Endothelial cell of umbilical vein (primary cell): ENCODE measurements at regions not wholly inside any gene's neighbourhood (a gene's known extent, or its start where the extent isn't known, plus 50 kb on each side); places are given as distances from the start of the nearest gene placed in this dataset.

Experiments used
- BruUV-seq: library from RNA; stranded (reverse); fragments of 400-500 nt; replicated peaks from 2 replicates; lab custom pipeline; 2021; lab: Mats Ljungman, UMichigan
- CTCF ChIA-PET: fragments of 300-600, 350-600 bp; sonication (Branson Sonifier 250); formaldehyde crosslinking; loops from one replicate; lab custom pipeline; 2021; ENCODE audit warnings: antibody characterized with exemption, inconsistent platforms; lab: Charles Lee
- POLR2A ChIA-PET: fragments of 300-600, 350-600 bp; sonication (Branson Sonifier 250); formaldehyde crosslinking; loops from one replicate; lab custom pipeline; 2021; ENCODE audit warnings: antibody characterized with exemption, inconsistent platforms; lab: Charles Lee
- DNase-seq: peaks from one replicate; pipeline ENCODE4 v3.0.0-alpha.2; 2011; ENCODE audit warnings: low read depth, low spot score
- FAIRE-seq: peaks from 2 replicates; lab custom pipeline; 2011; peaks lifted over from hg19 to GRCh38; lab: Jason Lieb, UNC
- H2AFZ ChIP-seq: 2 replicates; pipeline ENCODE4 v1.6.0; 2012; ENCODE audit warnings: low read depth, low read length, control low read depth, inconsistent platforms
- H3K27ac ChIP-seq: 2 replicates; pipeline ENCODE4 v1.5.1; 2011; ENCODE audit warnings: low read depth, mild to moderate bottlenecking, control low read depth, low read length, moderate library complexity; ENCODE audit not compliant: insufficient read depth
- H3K27me3 ChIP-seq, 2 experiments: 2 replicates each; pipeline versions ENCODE4 v1.6.0 to v1.6.1; 2011; ENCODE audit warnings: low read length in 2 of 2, mixed read lengths in 1 of 2; ENCODE audit not compliant: control insufficient read depth in 2 of 2, insufficient read depth in 2 of 2
- H3K36me3 ChIP-seq, 2 experiments: 2 replicates in 1 of 2; 3 replicates in 1 of 2; pipeline ENCODE4 v1.5.1; 2011; ENCODE audit warnings: low read length in 2 of 2, mild to moderate bottlenecking in 1 of 2, moderate library complexity in 1 of 2; ENCODE audit not compliant: control insufficient read depth in 2 of 2, insufficient read depth in 2 of 2; ENCODE audit errors: extremely low read depth in 1 of 2
- H3K4me1 ChIP-seq: 3 replicates; pipeline ENCODE4 v1.5.1; 2011; ENCODE audit warnings: mild to moderate bottlenecking, low read length; ENCODE audit not compliant: control insufficient read depth, insufficient read depth; ENCODE audit errors: extremely low read depth
- H3K4me2 ChIP-seq: 2 replicates; pipeline ENCODE4 v1.6.1; 2011; ENCODE audit warnings: low read length, control low read depth, mixed read lengths; ENCODE audit not compliant: insufficient read depth
- H3K4me3 ChIP-seq, 3 experiments: fragments of 200-600 bp in 1 of 3; sonication (generic), shearing (Covaris generic) in 1 of 3; replicated peaks in 1 of 3; 2 replicates each; pipeline ENCODE4 v1.5.1; 2011 to 2016; ENCODE audit warnings: control low read depth in 3 of 3, low read length in 3 of 3, mild to moderate bottlenecking in 2 of 3, inconsistent platforms in 1 of 3, low read depth in 1 of 3, moderate library complexity in 1 of 3; ENCODE audit not compliant: insufficient read depth in 1 of 3
- H3K79me2 ChIP-seq: 2 replicates; pipeline ENCODE4 v1.6.0; 2012; ENCODE audit warnings: low read length, inconsistent platforms; ENCODE audit not compliant: control insufficient read depth, insufficient read depth
- H3K9ac ChIP-seq: replicated peaks from 2 replicates; pipeline ENCODE3; 2011; ENCODE audit warnings: low read length, control low read depth; ENCODE audit not compliant: insufficient read depth; ENCODE audit errors: extremely low read depth
- H3K9me1 ChIP-seq: replicated peaks from 3 replicates; pipeline ENCODE4 v1.6.0; 2011; ENCODE audit warnings: mild to moderate bottlenecking, low read length; ENCODE audit not compliant: control insufficient read depth, insufficient read depth; ENCODE audit errors: extremely low read depth
- H3K9me3 ChIP-seq: replicated peaks from 2 replicates; pipeline ENCODE4 v1.5.1; 2012; ENCODE audit warnings: low read length, inconsistent platforms; ENCODE audit not compliant: control insufficient read depth, insufficient read depth
- H4K20me1 ChIP-seq: replicated peaks from 2 replicates; pipeline ENCODE3; 2011; ENCODE audit warnings: mild to moderate bottlenecking, low read length; ENCODE audit not compliant: control insufficient read depth, insufficient read depth; ENCODE audit errors: extremely low read depth
- EZH2 ChIP-seq: IDR thresholded peaks from 2 replicates; pipeline ENCODE4 v1.6.1; 2012; ENCODE audit warnings: borderline replicate concordance, low read depth, mild to moderate bottlenecking, moderate library complexity, low read length, inconsistent platforms; ENCODE audit not compliant: severe bottlenecking
- FOS ChIP-seq: IDR thresholded peaks from 2 replicates; pipeline ENCODE4 v1.6.1; 2011; ENCODE audit warnings: mild to moderate bottlenecking, low read length, moderate library complexity, borderline replicate concordance; ENCODE audit not compliant: insufficient read depth
- GATA2 ChIP-seq: IDR thresholded peaks from 2 replicates; pipeline ENCODE4 v1.7.0; 2011; ENCODE audit warnings: low read depth, mild to moderate bottlenecking, moderate library complexity, mixed read lengths, low read length; ENCODE audit not compliant: insufficient read length, insufficient read depth
- JUN ChIP-seq: IDR thresholded peaks from 2 replicates; pipeline ENCODE4 v1.6.1; 2011; ENCODE audit warnings: borderline replicate concordance, low read depth; ENCODE audit not compliant: insufficient read length, insufficient read depth
- MYC ChIP-seq: IDR thresholded peaks from one replicate; pipeline ENCODE4 v1.6.1; 2011; ENCODE audit warnings: mild to moderate bottlenecking, low read depth, low read length
- POLR2A ChIP-seq: IDR thresholded peaks from 2 replicates; pipeline ENCODE4 v1.6.1; 2012; ENCODE audit warnings: low read depth, mild to moderate bottlenecking, control low read depth, low read length
- POLR2AphosphoS5 ChIP-seq: IDR thresholded peaks from 2 replicates; pipeline ENCODE4 v1.6.1; 2012; ENCODE audit warnings: low read depth, mild to moderate bottlenecking, control low read depth, low read length, moderate library complexity; ENCODE audit not compliant: insufficient read depth
- dilution Hi-C: fragments of 300-500 bp; cut with MboI; formaldehyde crosslinking; loops from one replicate; pipeline ENCODE4 v1.15.0; 2019; ENCODE audit warnings: low sequenced_read_pairs; ENCODE audit not compliant: extremely low pct_ligation_motif_present
- intact Hi-C: fragments of 100-400 bp; cut with micrococcal nuclease; formaldehyde crosslinking; loops from one replicate; pipeline ENCODE4 v1.10.0; 2022
- TF ChIP-seq, protein P1 (sequence below), 2 donors: IDR thresholded peaks; 1 replicate in 1 of 2; 2 replicates in 1 of 2; pipeline ENCODE4 v1.5.1; 2011; ENCODE audit warnings: low read length in 2 of 2, mild to moderate bottlenecking in 2 of 2, moderate library complexity in 2 of 2, control low read depth in 1 of 2, inconsistent platforms in 1 of 2, low read depth in 1 of 2; ENCODE audit not compliant: insufficient read depth in 1 of 2; ENCODE audit errors: extremely low read depth in 1 of 2
- TF ChIP-seq, protein P2 (sequence below): IDR thresholded peaks from 2 replicates; pipeline ENCODE4 v1.6.1; 2011; ENCODE audit not compliant: insufficient read depth, insufficient read length

- peak overlapping the region; percentile 75 for H2AFZ ChIP-seq
- FAIRE-seq, result no peak
- H3K79me2 ChIP-seq, result no peaks in the 10 kb centered on the region
- no peak overlapping the region for H3K4me3 ChIP-seq
- dilution Hi-C loops, result no loop called here
- H3K27me3 ChIP-seq, result no peaks in the 10 kb centered on the region
- ChIA-PET POLR2A (interaction anchor here (1.0 kb wide), 1 partner anchor 10 kb away, joined by 4 read pairs; no protein-coding TSS in a partner anchor), CTCF (interaction anchor here (1.3 to 1.5 kb wide), 2 partner anchors 10 to 12 kb away, joined by 4 to 6 read pairs; no protein-coding TSS in a partner anchor)
- H3K36me3 ChIP-seq, result no peaks in the 10 kb centered on the region
- H3K9me3 ChIP-seq, result no peaks in the 10 kb centered on the region
- DNase-seq, result no peak
- intact Hi-C loops, result loop anchor here (1.0 to 10.0 kb wide), 3 partner anchors 60 to 578 kb away; no protein-coding TSS in a partner anchor
- TF ChIP-seq, protein P1, sequence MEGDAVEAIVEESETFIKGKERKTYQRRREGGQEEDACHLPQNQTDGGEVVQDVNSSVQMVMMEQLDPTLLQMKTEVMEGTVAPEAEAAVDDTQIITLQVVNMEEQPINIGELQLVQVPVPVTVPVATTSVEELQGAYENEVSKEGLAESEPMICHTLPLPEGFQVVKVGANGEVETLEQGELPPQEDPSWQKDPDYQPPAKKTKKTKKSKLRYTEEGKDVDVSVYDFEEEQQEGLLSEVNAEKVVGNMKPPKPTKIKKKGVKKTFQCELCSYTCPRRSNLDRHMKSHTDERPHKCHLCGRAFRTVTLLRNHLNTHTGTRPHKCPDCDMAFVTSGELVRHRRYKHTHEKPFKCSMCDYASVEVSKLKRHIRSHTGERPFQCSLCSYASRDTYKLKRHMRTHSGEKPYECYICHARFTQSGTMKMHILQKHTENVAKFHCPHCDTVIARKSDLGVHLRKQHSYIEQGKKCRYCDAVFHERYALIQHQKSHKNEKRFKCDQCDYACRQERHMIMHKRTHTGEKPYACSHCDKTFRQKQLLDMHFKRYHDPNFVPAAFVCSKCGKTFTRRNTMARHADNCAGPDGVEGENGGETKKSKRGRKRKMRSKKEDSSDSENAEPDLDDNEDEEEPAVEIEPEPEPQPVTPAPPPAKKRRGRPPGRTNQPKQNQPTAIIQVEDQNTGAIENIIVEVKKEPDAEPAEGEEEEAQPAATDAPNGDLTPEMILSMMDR (IDR thresholded peaks at IDR 0.05; ENCODE audit: extremely low read depth in 1 of 2, insufficient read depth in 1 of 2, low read depth in 1 of 2, low read length in 2 of 2), result no peak
- TF ChIP-seq JUN (no peak), MYC (no peak), GATA2 (no peak), EZH2 (no peak), POLR2AphosphoS5 (no peak), FOS (no peak), POLR2A (no peak)
- TF ChIP-seq, protein P2, sequence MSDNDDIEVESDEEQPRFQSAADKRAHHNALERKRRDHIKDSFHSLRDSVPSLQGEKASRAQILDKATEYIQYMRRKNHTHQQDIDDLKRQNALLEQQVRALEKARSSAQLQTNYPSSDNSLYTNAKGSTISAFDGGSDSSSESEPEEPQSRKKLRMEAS, result no peak
- no peaks in the 10 kb centered on the region for H3K9me1 ChIP-seq
- H3K4me2 ChIP-seq, result peak overlapping the region; percentile 81
- peak overlapping the region; percentile 53 for H3K9ac ChIP-seq
- H3K27ac ChIP-seq, result peak overlapping the region; percentile 90
- no TSS peak for BruUV-seq
- no peaks in the 10 kb centered on the region for H4K20me1 ChIP-seq
- H3K4me1 ChIP-seq, result peaks cover 21% of the 10 kb centered on the region
Observed at GRCh38 chr9:23622396-23622795, 203.6 kb downstream of the ELAVL2 start.
